ENCODE measurements at regions not wholly inside any gene's neighbourhood (a gene's known extent, or its start where the extent isn't known, plus 50 kb on each side); places are given as distances from the start of the nearest gene placed in this dataset.

DNA sequence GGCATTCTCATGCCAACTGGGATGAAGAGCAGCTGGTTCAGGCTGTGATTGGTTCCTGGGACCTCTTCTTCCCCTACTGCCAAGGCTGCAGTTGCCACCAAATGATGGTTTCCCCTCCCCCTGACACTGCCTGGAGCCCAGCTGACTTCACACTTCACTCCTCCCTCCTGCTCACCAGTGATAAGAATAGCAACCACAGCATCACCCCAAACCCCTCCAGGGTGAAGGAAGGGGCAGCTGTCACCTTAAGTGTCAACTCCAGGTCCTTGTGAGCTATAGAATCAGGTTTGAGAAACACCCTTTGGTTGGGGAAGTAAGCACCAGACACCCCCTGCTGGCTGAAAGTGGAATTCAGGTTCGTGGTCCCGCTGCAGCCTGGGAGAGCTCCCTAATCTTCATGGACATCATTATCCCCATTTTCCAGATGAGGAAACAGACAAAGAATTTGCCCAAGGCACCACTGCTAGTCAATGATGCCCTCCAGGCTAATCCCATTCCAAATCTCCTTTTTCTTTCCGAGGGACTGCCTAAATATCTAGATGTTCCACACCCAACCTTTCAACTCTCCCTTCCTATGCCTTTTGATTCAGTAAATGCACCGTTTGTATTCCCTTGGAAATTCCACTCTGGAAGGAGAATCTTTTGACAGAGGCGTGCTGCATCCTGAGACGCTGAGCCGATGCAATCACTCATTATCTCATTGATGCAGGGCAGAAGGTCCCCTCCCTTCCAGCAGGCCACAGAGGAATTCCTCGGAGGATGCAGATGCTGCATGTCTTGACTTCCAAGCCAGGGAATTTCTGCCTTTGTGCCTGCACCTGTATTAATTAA is 50.6 kb upstream of the UQCRFS1 start:
- peak; percentile 47 for DNase-seq

DNA sequence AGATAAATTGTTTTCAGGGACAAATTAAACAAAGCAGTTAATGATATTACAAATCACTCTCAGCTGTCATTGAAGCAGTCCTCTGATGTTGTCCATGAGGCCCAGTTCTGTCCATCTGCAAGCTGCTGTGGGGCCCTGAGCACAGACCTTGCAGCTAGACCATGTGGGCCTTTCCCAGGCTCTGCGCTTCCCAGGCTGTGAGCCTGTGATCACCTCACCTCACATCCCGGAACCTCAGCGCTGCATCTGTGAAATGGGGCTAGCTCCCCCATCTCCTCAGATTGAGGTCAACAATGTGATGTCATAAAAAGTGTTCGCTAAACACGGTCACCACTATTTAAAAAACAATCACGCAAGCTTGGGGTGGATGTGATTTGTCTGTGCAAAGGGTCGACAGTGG is 51.9 kb upstream of the UQCRFS1 start:
- DNase-seq = no peak

GRCh38 chr19:29265436-29265835 is 52.5 kb upstream of the UQCRFS1 start:
- no peak for DNase-seq

DNA sequence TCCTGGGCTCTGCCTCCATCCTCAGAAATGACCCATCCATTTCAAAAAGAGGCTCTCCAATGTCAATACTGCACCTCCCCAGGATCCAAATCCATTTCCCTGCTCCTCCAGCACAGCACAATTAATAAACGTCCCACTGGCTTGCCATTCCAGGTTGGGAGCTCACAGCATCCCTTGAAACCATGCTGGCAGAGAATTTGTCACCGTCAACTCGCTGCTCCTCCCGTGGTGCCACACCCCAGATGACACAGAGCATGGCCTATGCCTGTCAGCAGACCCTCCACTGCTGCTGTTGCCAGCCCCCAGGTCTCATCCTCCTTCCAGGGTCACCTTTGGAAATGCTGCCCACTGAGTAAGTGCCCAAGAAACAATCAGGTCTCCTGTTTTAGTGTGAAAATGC is 53.0 kb upstream of the UQCRFS1 start:
- no peak for DNase-seq

- no peak for DNase-seq
These were observed 53.7 kb upstream of the UQCRFS1 start for GRCh38 chr19:29266603-29267002.

DNA sequence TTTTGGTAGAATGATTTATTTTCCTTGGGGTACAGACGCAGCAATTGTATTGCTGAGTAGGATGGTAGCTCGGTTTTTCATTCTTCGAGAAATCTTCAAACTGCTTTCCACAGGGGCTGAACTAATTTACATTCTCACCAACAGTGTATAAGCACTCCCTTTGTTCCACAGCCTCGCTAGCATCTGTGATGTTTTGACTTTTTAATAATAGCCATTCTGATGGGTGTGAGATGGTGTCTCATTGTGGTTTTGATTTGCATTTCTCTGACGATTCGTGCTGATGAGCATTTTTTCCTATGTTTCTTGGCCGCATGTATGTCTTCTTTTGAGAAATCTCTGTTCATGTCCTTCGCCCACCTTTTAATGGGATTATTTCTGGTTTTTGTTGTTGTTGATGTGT is 54.8 kb upstream of the UQCRFS1 start:
- no peak for DNase-seq

GRCh38 chr19:29268103-29268502 is 55.2 kb upstream of the UQCRFS1 start:
- DNase-seq = no peak

DNA sequence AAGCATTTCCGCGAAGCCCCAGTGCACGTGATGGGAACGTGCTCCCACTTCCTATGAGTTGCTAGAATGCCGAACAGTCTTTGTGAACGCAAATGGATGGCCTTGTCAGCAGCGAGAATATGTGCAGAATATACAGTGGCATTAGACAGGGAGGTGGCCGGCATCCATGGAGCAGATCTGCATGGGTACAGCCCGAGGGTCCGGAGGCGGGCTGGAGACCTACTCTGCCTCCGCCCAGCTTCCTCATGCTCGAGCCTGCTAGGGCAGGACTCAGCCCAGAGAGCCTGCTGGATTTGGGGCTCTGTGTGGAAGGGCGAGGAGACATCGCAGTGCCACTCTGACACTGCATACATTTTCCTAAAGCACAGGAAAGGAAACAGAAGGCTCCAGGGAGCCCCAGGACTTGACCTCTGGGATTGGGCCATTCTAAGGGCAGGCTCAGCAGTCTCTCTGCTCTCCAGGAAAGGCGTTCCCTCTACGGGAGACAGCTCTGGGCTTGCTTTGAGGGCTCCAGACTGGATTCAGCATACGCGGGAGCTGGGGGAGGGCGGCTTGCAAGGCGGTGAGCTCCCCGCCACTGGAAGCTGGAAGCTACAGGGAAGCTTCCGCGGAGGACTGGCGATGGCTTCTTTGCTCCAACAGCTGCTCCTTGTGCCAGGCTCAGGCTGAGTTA is 55.9 kb upstream of the UQCRFS1 start:
- DNase-seq = no peak

- no peak for DNase-seq
These were observed 56.7 kb upstream of the UQCRFS1 start for GRCh38 chr19:29269641-29270040.

GRCh38 chr19:29271341-29271740 is 58.4 kb upstream of the UQCRFS1 start:
- no peak for DNase-seq

GRCh38 chr19:29271911-29272310 is 59.0 kb upstream of the UQCRFS1 start:
- no peak for DNase-seq

GRCh38 chr19:29273000-29273640 is 60.2 kb upstream of the UQCRFS1 start:
- no peak for DNase-seq

GRCh38 chr19:29275266-29275665 is 62.3 kb upstream of the UQCRFS1 start:
- DNase-seq = no peak

GRCh38 chr19:29277102-29277501 is 64.2 kb upstream of the UQCRFS1 start:
- DNase-seq = no peak

DNA sequence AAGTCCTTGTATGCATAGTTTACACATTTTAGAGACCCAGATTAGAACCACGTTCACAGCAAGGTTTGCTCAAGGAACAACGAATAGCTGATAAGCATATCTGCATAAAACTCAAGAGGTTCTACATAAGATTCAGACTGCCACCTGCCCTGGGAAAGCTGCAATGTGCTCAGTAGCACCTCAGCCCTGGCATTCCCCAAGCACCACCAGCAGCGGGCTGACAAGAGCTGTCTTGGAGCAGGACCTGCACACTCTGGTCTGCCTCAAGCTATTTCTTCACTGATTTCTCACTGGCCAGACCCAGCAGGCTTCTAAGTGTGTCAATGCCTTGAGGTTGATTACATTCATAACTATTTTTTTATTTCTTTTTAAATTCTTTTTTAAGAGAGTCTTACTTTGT is 65.8 kb upstream of the UQCRFS1 start:
- no peak for DNase-seq

- DNase-seq = no peak
These were observed 70.4 kb upstream of the UQCRFS1 start for GRCh38 chr19:29283366-29283765.

- no peak for DNase-seq
These were observed 72.3 kb upstream of the UQCRFS1 start for GRCh38 chr19:29285187-29285687.

GRCh38 chr19:29285878-29286277 is 72.9 kb upstream of the UQCRFS1 start:
- DNase-seq = no peak

GRCh38 chr19:29287061-29287460 is 74.1 kb upstream of the UQCRFS1 start:
- no peak for DNase-seq

DNA sequence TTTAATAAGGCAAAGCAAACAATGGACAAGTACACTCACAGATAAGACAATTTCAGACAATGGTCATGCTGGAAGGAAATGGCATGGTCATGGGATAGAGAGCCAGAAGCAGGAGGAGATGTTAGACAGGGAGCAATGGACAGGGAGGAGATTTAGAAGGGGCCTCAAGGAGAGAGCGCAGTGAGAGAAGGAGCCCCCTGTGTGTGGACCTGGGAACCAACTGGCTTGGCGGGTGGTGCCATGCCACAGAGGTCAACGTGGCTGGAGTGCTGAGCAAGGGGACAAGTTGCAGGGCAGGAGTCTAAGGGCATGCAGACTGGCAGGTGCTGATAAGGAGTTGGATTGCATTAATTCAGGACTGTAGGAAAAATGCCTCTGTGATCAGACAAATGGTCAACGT is 75.3 kb upstream of the UQCRFS1 start:
- no peak for DNase-seq

DNA sequence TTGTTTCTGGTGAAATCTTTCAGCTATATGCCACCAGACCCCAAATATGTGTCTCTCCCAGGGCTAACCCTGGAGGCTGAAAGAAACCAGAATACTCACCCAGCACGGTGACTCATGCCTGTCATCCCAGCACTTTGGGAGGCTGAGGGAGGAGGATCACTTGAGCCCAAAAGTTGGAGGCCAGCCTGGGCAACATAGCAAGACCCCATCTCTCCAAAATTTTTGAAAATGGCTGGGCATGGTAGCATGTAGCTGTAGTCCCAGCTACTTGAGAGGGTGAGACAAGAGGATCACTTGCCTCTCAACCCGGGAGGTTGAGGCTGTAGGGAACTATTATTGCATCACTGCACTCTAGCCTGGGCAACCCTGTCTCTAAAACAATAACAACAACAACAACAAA is 76.1 kb upstream of the UQCRFS1 start:
- DNase-seq = no peak

- no peak for DNase-seq
These were observed 77.9 kb upstream of the UQCRFS1 start for GRCh38 chr19:29290853-29291252.

GRCh38 chr19:29292153-29292552 is 79.2 kb upstream of the UQCRFS1 start:
- no peak for DNase-seq

DNA sequence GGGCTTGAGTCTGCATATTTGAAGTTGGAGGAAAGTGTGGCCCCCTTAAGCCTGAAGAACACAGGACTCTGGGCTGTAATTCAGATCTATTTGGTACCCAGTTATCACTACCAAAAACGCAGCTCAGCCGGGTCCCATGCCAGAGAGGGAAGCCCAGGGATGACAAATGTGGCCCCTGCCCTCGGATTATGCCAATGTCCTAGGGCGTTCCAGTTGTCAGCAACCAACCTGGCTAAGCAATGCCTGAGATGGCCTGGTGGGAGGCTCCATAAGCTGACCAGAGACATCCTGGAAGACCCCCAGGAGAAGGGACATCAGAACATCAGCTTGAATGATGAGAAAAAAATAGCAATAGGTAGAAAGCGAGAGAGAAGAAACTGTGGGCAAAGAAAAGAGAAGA is 79.6 kb upstream of the UQCRFS1 start:
- DNase-seq = no peak

All from fibroblast of skin of back (primary cell).